Lower leg skin (tissue), 4 donors: ENCODE measurements at regions not wholly inside any gene's neighbourhood (a gene's known extent, or its start where the extent isn't known, plus 50 kb on each side); places are given as distances from the start of the nearest gene placed in this dataset.
A peak's percentile ranks its signal among the peaks of the same experiment; 100 is the strongest.

Source experiments
- DNase-seq, 2 donors: peaks; one replicate each; pipeline ENCODE4 v3.0.0-alpha.2; 2019; ENCODE audit warnings: low spot score in 2 of 2
- H3K4me3 ChIP-seq: fragments of 200-600 bp; sonication (generic); 2 replicates; pipeline ENCODE4 v1.5.1; 2017; ENCODE audit warnings: mild to moderate bottlenecking, low read depth; ENCODE audit not compliant: poor library complexity, severe bottlenecking
- POLR2A ChIP-seq, 2 donors: fragments of 450-650 bp; IDR thresholded peaks; one replicate each; pipeline ENCODE4 v1.6.1; 2016 to 2017; ENCODE audit warnings: antibody characterized with exemption in 2 of 2, mild to moderate bottlenecking in 1 of 2, moderate library complexity in 1 of 2
- WGBS, 2 donors: methylation state at CpG; one replicate each; pipeline ENCODE4 v1.1.5; 2018; 5-methylcytosine and 5-hydroxymethylcytosine counted together
- intact Hi-C: fragments of 100-400 bp; cut with DNase I; formaldehyde crosslinking; loops from one replicate; pipeline ENCODE4 v1.15.0; 2023; ENCODE audit warnings: low total_unique reads
- TF ChIP-seq, protein P1 (sequence below), 3 donors: fragments of 450-650 bp; IDR thresholded peaks; one replicate each; pipeline ENCODE4 v1.5.1; 2016; ENCODE audit warnings: antibody characterized with exemption in 3 of 3, mild to moderate bottlenecking in 3 of 3, moderate library complexity in 2 of 3

DNA sequence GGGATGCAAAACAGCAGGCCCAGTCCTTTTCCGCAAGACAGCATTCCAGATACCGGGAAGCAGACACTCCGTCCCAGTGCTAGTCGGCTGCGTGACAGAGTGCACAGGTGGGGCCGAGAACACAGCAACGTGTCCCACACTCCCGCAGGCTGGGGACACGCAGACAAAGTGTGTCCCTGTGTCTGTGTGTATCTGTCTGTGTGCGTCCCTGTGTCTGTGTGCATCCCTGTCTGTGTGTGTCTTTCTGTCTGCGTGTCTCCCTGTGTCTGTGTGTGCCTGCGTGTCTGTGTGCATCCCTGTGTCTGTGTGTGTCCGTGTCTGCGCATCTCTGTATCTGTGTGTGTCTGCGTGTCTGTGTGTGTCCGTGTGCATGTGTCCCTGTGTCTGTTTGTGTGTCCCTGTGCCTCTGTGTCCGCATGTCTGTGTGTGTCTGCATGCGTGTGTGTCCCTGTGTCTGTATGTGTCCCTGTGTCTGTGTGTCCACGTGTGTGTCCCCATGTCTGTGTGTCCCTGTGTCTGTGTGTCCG is 137.0 kb downstream of the MRPL36 start:
- H3K4me3 ChIP-seq = no peak overlapping the region
- intact Hi-C loops = no loop called here
- WGBS, 2 donors = 86 to 91% methylated on average over 18 to 20 of the region's 20 CpGs
- no peak for TF ChIP-seq POLR2A (IDR thresholded peaks at IDR 0.05)
- TF ChIP-seq, protein P1, sequence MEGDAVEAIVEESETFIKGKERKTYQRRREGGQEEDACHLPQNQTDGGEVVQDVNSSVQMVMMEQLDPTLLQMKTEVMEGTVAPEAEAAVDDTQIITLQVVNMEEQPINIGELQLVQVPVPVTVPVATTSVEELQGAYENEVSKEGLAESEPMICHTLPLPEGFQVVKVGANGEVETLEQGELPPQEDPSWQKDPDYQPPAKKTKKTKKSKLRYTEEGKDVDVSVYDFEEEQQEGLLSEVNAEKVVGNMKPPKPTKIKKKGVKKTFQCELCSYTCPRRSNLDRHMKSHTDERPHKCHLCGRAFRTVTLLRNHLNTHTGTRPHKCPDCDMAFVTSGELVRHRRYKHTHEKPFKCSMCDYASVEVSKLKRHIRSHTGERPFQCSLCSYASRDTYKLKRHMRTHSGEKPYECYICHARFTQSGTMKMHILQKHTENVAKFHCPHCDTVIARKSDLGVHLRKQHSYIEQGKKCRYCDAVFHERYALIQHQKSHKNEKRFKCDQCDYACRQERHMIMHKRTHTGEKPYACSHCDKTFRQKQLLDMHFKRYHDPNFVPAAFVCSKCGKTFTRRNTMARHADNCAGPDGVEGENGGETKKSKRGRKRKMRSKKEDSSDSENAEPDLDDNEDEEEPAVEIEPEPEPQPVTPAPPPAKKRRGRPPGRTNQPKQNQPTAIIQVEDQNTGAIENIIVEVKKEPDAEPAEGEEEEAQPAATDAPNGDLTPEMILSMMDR (IDR thresholded peaks at IDR 0.05) = no peak
- DNase-seq = peak; percentile 5 to 43

GRCh38 chr5:1661831-1662558 is 137.6 kb downstream of the MRPL36 start:
- peak; percentile 2 to 80 for DNase-seq
- intact Hi-C loops = no loop called here
- WGBS, 2 donors = 80 to 84% methylated on average over 23 of the region's 23 CpGs
- TF ChIP-seq, protein P1 (IDR thresholded peaks at IDR 0.05) = no peak
- no peak for TF ChIP-seq POLR2A (IDR thresholded peaks at IDR 0.05)
- no peak overlapping the region for H3K4me3 ChIP-seq

DNA sequence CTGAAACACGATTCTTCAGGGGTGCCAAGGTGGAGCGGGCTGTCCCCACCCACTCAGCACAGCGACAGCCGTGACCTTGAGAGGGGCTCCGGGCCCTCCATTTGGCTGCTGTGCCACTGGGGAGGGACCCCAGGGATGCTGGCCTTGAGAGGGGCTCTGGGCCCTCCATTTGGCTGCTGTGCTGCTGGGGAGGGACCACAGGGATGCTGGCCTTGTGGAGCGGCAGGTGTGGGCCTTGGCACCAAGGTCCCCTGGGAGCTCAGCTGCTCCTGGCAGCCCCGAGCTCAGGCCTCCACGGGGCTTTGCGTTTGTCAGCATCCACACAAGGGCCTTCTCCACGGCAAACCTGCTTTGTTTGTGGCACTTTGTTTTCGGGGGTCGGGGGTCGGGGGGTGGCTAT is 137.6 kb upstream of the LPCAT1 start:
- WGBS, 2 donors = 78 to 79% methylated on average over 9 to 12 of the region's 13 CpGs
- no peak overlapping the region for H3K4me3 ChIP-seq
- TF ChIP-seq, protein P1 (IDR thresholded peaks at IDR 0.05) = no peak
- no peak for TF ChIP-seq POLR2A (IDR thresholded peaks at IDR 0.05)
- intact Hi-C loops = no loop called here
- peak; percentile 3 to 62 for DNase-seq

DNA sequence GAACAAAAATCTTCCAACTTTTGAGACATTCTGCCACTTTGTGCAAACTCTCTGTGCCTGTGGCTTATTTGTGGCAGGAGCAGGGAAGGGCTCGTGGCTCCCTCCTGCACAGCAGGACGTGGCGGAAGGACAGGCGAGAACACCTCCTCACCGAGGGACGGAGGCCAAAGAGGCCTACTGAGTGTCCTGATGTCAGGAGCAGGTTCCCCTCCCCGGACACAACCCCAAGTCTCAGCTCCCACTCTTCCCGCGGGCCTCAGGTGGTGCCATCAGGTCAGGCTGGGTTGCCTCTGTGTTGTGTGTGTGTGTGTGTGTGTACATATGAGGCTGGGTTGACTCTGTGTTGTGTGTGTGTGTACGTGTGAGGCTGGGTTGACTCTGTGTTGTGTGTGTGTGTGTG is 136.8 kb upstream of the LPCAT1 start:
- WGBS, 2 donors = 77% methylated on average over 10 of the region's 10 CpGs
- no peak overlapping the region for H3K4me3 ChIP-seq
- peak; percentile 7 to 77 for DNase-seq
- intact Hi-C loops = no loop called here
- TF ChIP-seq, protein P1 (IDR thresholded peaks at IDR 0.05) = no peak
- TF ChIP-seq POLR2A (IDR thresholded peaks at IDR 0.05) = no peak

GRCh38 chr5:1660001-1660400 is 136.2 kb upstream of the LPCAT1 start:
- WGBS, 2 donors = 45 to 77% methylated on average over 3 to 13 of the region's 17 CpGs
- intact Hi-C loops = no loop called here
- TF ChIP-seq, protein P1 (IDR thresholded peaks at IDR 0.05) = no peak
- no peak for TF ChIP-seq POLR2A (IDR thresholded peaks at IDR 0.05)
- H3K4me3 ChIP-seq = no peak overlapping the region
- DNase-seq = peak in 1 of 2 donors; percentile 78
